ENCODE measurements at regions not wholly inside any gene's neighbourhood (a gene's known extent, or its start where the extent isn't known, plus 50 kb on each side); places are given as distances from the start of the nearest gene placed in this dataset.

GRCh38 chr5:25458628-25459027, 813.9 kb upstream of the CDH10 start:
- CTCF ChIA-PET (ENCODE audit: unreplicated experiment) = no interaction called here
- H3K9me2 ChIP-seq (ENCODE audit: insufficient read depth, low read length) = no peaks in the 10 kb centered on the region; the same call in 1 of the 2 replicates
- intact Hi-C loops (cut with micrococcal nuclease; ENCODE audit: unreplicated experiment) = no loop called here
- H3K36me3 ChIP-seq (ENCODE audit: insufficient read depth, low read length) = no peaks in the 10 kb centered on the region
- no peak overlapping the region for H3K4me3 ChIP-seq (ENCODE audit: low read depth, low read length, poor library complexity, severe bottlenecking)
- no peaks in the 10 kb centered on the region for H3K79me2 ChIP-seq (ENCODE audit: insufficient read depth, low read depth, low read length)
- DNase-seq (ENCODE audit: low spot score) = no peak
- BruUV-seq (replicated peaks) = no TSS peak
- H4K20me1 ChIP-seq (ENCODE audit: insufficient read depth, low read length) = no peaks in the 10 kb centered on the region
- no peak for TF ChIP-seq EZH2phosphoT487 (IDR thresholded peaks at IDR 0.05; ENCODE audit: borderline replicate concordance, low read depth, low read length)
- no peak for TF ChIP-seq CTCF (conservative IDR thresholded peaks at IDR 0.05; ENCODE audit: low read length)
- H3K27ac ChIP-seq (ENCODE audit: low read depth, low read length, poor library complexity, severe bottlenecking) = no peak overlapping the region
- POLR2A ChIA-PET = no interaction called here
- H3K9me3 ChIP-seq (ENCODE audit: low read length) = peaks cover 5% of the 10 kb centered on the region; the same call in 1 of the 2 replicates
- no peak overlapping the region for H2AFZ ChIP-seq (ENCODE audit: low read length)
- H3K4me2 ChIP-seq (ENCODE audit: low read length) = no peak overlapping the region
- no peaks in the 10 kb centered on the region for H3K4me1 ChIP-seq (ENCODE audit: insufficient read depth, low read length, poor library complexity, severe bottlenecking)

- Histone ChIP-seq H3K9me2 (ENCODE audit: insufficient read depth, low read length) (no peaks in the 10 kb centered on the region; the same call in 1 of the 2 replicates), H3K36me3 (ENCODE audit: insufficient read depth, low read length) (no peaks in the 10 kb centered on the region), H2AFZ (ENCODE audit: low read length) (no peak overlapping the region), H4K20me1 (ENCODE audit: insufficient read depth, low read length) (no peaks in the 10 kb centered on the region), H3K4me2 (ENCODE audit: low read length) (no peak overlapping the region), H3K79me2 (ENCODE audit: insufficient read depth, low read depth, low read length) (no peaks in the 10 kb centered on the region), H3K4me1 (ENCODE audit: insufficient read depth, low read length, poor library complexity, severe bottlenecking) (no peaks in the 10 kb centered on the region), H3K9me3 (ENCODE audit: low read length) (peaks cover 5% of the 10 kb centered on the region; the same call in 1 of the 2 replicates), H3K27ac (ENCODE audit: low read depth, low read length, poor library complexity, severe bottlenecking) (no peak overlapping the region), H3K4me3 (ENCODE audit: low read depth, low read length, poor library complexity, severe bottlenecking) (no peak overlapping the region)
- intact Hi-C loops (cut with micrococcal nuclease; ENCODE audit: unreplicated experiment) = no loop called here
- CTCF ChIA-PET (ENCODE audit: unreplicated experiment) = no interaction called here
- DNase-seq (ENCODE audit: low spot score) = no peak
- TF ChIP-seq CTCF (conservative IDR thresholded peaks at IDR 0.05; ENCODE audit: low read length) (no peak), EZH2phosphoT487 (IDR thresholded peaks at IDR 0.05; ENCODE audit: borderline replicate concordance, low read depth, low read length) (no peak)
- no TSS peak for BruUV-seq (replicated peaks)
- POLR2A ChIA-PET = no interaction called here
These were observed 808.7 kb upstream of the CDH10 start for GRCh38 chr5:25453500-25453899.

GRCh38 chr5:25451294-25451693, 806.5 kb upstream of the CDH10 start:
- intact Hi-C loops (cut with micrococcal nuclease; ENCODE audit: unreplicated experiment) = no loop called here
- TF ChIP-seq EZH2phosphoT487 (IDR thresholded peaks at IDR 0.05; ENCODE audit: borderline replicate concordance, low read depth, low read length) = no peak
- TF ChIP-seq CTCF (conservative IDR thresholded peaks at IDR 0.05; ENCODE audit: low read length) = no peak
- H3K4me2 ChIP-seq (ENCODE audit: low read length) = no peak overlapping the region
- no peak for DNase-seq (ENCODE audit: low spot score)
- no peaks in the 10 kb centered on the region for H4K20me1 ChIP-seq (ENCODE audit: insufficient read depth, low read length)
- H3K79me2 ChIP-seq (ENCODE audit: insufficient read depth, low read depth, low read length) = no peaks in the 10 kb centered on the region
- no peak overlapping the region for H3K4me3 ChIP-seq (ENCODE audit: low read depth, low read length, poor library complexity, severe bottlenecking)
- POLR2A ChIA-PET = interaction anchor here (0.5 to 0.7 kb wide), 3 partner anchors 461 to 1618 kb away, joined by 3 to 4 read pairs (median 4); no protein-coding TSS in a partner anchor
- H3K4me1 ChIP-seq (ENCODE audit: insufficient read depth, low read length, poor library complexity, severe bottlenecking) = no peaks in the 10 kb centered on the region
- BruUV-seq (replicated peaks) = no TSS peak
- H3K36me3 ChIP-seq (ENCODE audit: insufficient read depth, low read length) = no peaks in the 10 kb centered on the region
- CTCF ChIA-PET (ENCODE audit: unreplicated experiment) = no interaction called here
- H2AFZ ChIP-seq (ENCODE audit: low read length) = no peak overlapping the region
- H3K27ac ChIP-seq (ENCODE audit: low read depth, low read length, poor library complexity, severe bottlenecking) = no peak overlapping the region
- H3K9me3 ChIP-seq (ENCODE audit: low read length) = peaks cover 5% of the 10 kb centered on the region; the same call in 1 of the 2 replicates
- H3K9me2 ChIP-seq (ENCODE audit: insufficient read depth, low read length) = no peaks in the 10 kb centered on the region

Data from OCI-LY7 (cell line).